ENCODE measurements at regions not wholly inside any gene's neighbourhood (a gene's known extent, or its start where the extent isn't known, plus 50 kb on each side); places are given as distances from the start of the nearest gene placed in this dataset.
"Not testable (repeated sequence)": the region's sequence is repeated elsewhere in the genome, so short reads cannot be mapped to it uniquely, and the experiment has no call there.

DNA sequence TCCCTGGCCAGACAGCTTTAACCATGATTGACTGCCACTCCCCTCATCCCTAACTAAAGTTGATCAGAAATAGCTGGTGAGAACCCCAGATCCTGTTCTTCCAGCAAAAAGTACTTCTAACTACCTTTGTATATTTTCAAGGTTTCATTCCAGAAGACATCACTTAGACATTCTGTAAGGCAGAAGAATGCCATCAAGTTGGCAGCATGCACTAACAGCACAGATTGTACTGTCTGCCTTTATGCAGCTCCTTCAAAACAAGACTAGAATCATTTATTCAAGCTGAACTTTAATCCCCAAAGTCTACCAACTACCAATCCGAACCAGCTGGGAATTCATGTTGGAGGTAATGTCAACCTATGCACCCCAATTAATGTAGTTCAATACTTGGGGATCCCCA is 167.6 kb upstream of the KLHL1 start:
- DNase-seq (ENCODE audit: low read depth): no peak

DNA sequence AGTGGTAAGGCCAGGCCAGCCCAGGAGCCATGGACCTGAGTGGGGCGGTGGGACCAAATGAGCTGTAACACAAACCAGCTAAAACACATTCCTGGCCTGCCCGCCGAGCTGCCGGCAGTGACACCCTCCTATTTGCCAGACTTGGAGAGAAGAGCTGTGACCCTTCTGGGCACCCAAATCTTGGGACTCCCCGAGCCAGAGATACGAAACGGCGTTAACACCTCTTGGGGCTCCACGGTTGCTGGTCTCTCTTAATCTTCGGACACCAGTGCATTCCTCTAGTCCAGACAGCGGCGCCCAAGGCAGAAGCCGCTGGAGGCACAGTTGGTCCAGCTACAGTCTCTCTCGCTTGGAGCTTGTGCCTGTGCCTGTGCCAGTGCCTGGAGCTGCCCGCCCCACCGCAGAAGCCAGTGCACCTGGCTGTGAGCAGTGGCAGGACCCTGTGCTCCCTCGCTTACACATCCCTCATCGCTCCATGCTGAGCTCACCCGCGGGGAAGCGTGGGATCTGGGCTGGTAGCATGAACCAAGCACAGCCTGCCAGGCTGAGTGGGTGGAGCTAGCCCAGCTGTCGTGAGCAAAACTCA is 147.2 kb upstream of the KLHL1 start:
- no peak for DNase-seq (ENCODE audit: low read depth)

GRCh38 chr13:70253834-70254233 is 145.6 kb upstream of the KLHL1 start:
- DNase-seq (ENCODE audit: low read depth): no peak

- DNase-seq (ENCODE audit: low read depth): no peak
These were observed 145.2 kb upstream of the KLHL1 start for GRCh38 chr13:70253411-70253810.

DNA sequence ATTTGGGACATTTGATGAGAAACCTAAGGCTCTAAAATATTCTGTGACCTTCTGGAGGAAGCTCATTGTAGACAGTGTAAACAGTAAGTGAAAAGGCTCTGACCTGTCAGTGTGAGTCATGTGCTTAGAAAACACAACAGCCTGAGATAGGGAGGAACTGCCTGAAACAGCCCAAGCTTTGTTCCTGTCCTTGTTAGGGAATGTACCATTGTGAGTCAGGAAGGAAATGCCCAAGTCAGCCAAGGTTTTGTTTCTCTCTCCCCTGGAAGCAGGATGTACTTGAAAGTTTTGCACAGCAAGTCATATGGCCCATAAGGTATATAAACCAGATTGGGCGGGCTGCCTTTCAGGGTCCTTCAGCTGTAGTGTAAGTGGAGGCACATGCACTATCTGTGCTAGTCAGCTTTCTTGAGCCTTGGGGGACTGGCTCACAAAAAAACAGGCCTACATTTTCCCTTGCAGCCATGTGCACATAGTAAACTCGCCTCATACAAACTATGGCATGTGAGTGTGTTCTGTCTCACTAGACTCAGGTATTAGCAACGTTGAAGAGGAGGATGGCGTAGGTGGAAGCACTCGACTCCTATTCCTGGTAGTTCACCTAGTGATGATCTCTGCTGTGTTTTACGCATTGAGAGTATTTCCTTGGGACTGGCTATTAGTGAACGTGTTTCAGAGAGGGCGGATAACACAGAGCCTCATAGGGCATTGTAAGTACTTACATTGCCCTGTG is 141.2 kb upstream of the KLHL1 start:
- DNase-seq (ENCODE audit: low read depth): peak; percentile 0

DNA sequence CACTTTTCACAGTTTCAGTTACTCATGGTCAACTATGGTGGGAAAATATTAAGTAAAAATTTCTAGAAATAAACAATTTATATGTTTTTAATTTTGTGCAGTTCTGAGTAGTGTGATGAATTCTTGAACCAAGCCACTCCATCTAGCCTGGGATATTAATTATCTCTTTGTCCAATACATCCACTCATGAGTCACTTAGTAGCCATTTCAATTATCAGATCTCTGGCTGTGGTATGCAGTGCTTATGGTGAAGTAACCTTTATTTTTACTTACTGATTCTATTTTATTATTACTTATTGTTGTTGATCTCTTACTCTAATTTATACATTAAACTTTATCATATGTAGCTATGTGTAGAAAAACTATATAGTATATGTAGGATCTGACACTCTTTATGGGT is 128.9 kb upstream of the KLHL1 start:
- no peak for DNase-seq (ENCODE audit: low read depth)

DNA sequence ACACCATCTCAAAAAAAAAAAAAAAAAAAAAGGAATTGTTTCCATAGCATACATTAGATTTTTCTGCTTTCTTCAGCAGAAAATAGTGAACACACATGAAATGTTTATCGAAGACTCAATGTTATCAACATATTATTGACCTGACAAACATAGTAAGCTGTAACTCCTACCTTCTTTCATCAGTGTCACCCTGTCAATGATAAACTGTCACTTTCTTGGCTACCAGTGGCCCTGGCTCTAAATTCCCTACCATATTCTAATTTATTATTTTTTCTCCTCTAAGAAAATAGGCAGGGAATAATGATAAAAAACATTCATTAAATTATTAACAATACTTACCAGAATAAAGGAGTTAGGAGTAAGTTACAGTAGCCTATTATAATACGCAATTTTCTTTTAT is 127.3 kb upstream of the KLHL1 start:
- no peak for DNase-seq (ENCODE audit: low read depth)

DNA sequence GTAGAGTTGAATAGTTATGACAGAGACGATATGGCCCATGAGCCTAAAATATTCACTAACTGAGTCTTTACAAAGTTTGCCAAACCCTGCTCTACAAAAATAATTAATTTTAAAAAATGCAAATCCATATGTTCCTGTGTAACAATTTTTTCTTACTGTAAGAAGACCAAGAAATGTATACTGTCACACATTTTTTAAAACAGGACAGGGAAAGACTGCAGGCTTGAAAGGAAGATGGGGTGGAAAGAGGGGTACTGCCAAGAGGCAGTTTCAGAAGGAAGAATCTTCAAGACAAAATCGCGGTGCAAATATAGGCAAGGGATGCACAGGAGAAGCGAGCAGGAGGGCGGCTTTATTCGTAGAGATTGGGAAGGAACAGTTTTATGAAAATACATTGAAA is 115.7 kb upstream of the KLHL1 start:
- no peak for DNase-seq (ENCODE audit: low read depth)

DNA sequence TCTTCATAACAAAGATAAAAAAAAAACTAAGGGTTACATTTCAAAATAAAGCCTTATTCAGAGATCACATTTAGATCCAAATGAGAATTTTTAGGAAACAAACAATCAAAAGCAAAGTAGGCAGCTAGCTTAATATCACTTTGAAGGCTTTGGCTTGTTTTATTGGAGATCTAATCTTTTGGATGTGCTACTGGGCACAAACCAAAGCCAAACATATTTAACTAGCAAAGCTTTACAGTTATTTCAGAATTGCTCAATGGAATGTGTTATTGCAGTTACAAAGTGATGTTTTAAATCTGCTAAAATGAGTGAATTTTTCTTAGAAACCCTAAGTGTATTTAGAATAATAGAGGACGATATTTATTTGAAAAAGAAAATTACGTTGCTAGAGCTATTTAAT is 114.7 kb upstream of the KLHL1 start:
- no peak for DNase-seq (ENCODE audit: low read depth)

- no peak for DNase-seq (ENCODE audit: low read depth)
These were observed 110.4 kb upstream of the KLHL1 start for GRCh38 chr13:70218618-70219017.

DNA sequence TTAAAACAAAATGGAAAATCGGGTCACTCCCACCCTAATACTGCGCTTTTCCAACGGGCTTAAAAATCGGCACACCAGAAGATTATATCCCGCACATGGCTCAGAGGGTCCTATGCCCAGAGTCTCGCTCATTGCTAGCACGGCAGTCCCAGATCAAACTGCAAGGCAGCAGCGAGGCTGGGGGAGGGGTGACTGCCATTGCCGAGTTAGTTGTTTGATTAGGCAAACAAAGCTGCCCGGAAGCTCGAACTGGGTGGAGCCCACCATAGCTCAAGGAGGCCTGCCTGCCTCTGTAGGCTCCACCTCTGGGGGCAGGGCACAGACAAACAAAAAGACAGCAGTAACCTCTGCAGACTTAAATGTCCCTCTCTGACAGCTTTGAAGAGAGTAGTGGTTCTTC is 100.7 kb upstream of the KLHL1 start:
- DNase-seq (ENCODE audit: low read depth): not testable (repeated sequence)

DNA sequence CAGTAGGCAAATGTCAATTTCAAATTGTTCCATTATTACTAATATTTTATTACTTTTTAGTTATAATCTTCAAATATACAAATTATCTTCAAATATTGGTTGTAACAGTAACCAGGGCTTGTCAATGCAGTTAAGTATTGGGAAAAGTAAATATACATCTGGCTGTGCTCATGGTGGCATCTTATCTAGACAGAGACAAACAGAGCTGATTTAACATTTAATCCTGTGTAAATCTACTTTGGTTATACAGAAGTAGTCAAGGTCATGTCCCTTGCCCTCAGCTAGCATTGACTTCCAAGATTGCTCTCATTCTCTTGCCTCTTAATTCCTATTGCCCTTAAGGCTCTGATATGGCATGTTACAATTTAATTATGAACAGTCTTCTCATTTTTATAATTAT is 98.4 kb upstream of the KLHL1 start:
- no peak for DNase-seq (ENCODE audit: low read depth)

DNA sequence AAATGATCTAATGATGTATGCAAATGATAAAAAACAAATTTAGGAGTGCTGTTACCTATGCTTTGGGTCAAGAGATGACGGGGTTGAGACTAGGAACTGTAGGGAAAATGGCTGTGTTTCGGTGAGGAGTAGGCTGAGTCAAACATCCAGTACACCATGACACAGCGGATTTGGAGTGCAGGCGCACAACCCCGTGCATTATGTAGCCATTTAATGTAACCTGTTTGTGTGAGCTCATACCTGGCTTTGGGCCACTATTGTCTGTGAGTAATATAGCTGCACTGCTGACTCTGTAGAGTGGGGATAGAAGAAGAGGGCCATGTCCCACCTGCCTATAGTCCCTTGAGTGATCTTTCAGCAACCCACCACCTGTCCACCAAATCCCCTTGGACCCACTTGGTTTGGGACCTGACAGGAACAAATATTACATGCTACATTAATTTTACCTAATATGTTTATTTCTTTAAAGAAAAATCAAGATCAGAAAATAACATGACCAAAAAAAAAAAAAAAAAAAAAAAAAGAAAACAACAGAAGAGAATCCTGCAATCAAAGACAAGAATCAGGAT is 95.5 kb upstream of the KLHL1 start:
- DNase-seq (ENCODE audit: low read depth): no peak

DNA sequence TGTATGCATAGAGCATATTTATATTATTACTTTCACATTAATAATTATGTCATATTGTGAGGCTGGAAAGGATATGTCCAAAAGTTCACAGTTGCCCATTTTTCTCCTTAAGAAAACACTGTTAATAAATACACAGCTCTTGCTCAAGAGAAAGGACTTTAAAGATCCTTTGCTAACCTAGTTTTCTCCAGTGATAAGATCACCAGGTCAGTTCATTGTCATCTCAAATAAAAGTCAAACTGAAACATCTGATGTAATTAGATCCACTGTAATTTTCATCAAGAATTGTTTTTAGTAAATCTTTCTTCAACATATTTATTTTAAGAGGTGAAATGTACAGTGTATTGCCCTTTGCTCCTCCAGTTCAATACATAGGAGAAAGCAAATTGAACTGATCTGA is 82.8 kb upstream of the KLHL1 start:
- no peak for DNase-seq (ENCODE audit: low read depth)

- DNase-seq (ENCODE audit: low read depth): no peak
These were observed 81.7 kb upstream of the KLHL1 start for GRCh38 chr13:70189981-70190380.

- no peak for DNase-seq (ENCODE audit: low read depth)
These were observed 80.3 kb upstream of the KLHL1 start for GRCh38 chr13:70188567-70188966.

- no peak for DNase-seq (ENCODE audit: low read depth)
These were observed 74.8 kb upstream of the KLHL1 start for GRCh38 chr13:70183041-70183440.
